ENCODE measurements at regions not wholly inside any gene's neighbourhood (a gene's known extent, or its start where the extent isn't known, plus 50 kb on each side); places are given as distances from the start of the nearest gene placed in this dataset.

GRCh38 chr10:131536676-131537075 is 225.2 kb upstream of the TCERG1L start:
- TF ChIP-seq, protein P1, sequence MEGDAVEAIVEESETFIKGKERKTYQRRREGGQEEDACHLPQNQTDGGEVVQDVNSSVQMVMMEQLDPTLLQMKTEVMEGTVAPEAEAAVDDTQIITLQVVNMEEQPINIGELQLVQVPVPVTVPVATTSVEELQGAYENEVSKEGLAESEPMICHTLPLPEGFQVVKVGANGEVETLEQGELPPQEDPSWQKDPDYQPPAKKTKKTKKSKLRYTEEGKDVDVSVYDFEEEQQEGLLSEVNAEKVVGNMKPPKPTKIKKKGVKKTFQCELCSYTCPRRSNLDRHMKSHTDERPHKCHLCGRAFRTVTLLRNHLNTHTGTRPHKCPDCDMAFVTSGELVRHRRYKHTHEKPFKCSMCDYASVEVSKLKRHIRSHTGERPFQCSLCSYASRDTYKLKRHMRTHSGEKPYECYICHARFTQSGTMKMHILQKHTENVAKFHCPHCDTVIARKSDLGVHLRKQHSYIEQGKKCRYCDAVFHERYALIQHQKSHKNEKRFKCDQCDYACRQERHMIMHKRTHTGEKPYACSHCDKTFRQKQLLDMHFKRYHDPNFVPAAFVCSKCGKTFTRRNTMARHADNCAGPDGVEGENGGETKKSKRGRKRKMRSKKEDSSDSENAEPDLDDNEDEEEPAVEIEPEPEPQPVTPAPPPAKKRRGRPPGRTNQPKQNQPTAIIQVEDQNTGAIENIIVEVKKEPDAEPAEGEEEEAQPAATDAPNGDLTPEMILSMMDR (IDR thresholded peaks at IDR 0.05), result no peak
- TF ChIP-seq POLR2A (IDR thresholded peaks at IDR 0.05), result no peak
